ENCODE measurements at regions not wholly inside any gene's neighbourhood (a gene's known extent, or its start where the extent isn't known, plus 50 kb on each side); places are given as distances from the start of the nearest gene placed in this dataset.

DNA sequence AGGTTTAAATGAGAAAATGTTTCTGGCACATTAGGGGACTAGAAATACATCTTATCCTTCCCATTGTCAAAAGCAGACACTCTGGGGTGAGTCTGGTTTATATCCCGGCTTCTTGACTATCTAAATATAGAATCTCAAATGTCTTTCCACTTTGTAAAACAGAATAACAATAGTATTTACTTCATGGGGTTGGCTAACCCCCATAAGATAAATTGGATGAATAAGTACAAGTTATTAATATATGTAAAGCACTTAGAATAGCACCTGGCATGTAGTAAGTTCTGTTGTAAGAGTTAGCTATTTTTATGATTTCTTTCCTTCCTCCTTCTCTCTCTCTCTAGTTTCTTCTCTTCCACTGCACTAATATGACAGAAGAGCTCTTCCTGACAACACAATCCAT, 499.1 kb downstream of the INSC start:
- no peak overlapping the region for H3K4me3 ChIP-seq (ENCODE audit: low read length)
- TF ChIP-seq, protein P1, sequence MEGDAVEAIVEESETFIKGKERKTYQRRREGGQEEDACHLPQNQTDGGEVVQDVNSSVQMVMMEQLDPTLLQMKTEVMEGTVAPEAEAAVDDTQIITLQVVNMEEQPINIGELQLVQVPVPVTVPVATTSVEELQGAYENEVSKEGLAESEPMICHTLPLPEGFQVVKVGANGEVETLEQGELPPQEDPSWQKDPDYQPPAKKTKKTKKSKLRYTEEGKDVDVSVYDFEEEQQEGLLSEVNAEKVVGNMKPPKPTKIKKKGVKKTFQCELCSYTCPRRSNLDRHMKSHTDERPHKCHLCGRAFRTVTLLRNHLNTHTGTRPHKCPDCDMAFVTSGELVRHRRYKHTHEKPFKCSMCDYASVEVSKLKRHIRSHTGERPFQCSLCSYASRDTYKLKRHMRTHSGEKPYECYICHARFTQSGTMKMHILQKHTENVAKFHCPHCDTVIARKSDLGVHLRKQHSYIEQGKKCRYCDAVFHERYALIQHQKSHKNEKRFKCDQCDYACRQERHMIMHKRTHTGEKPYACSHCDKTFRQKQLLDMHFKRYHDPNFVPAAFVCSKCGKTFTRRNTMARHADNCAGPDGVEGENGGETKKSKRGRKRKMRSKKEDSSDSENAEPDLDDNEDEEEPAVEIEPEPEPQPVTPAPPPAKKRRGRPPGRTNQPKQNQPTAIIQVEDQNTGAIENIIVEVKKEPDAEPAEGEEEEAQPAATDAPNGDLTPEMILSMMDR (IDR thresholded peaks at IDR 0.05), result no peak
- ATAC-seq (no peak), DNase-seq (no peak)
- Mint-ChIP-seq H3K27me3 (ENCODE audit: low read depth in 2 of 2) (no peaks in the 10 kb centered on the region), H3K9me3 (peaks cover 0 to 2% of the 10 kb centered on the region in 2 donors), H3K36me3 (no peaks in the 10 kb centered on the region), H3K4me3 (no peak overlapping the region), H3K4me1 (no peaks in the 10 kb centered on the region), H3K27ac (no peak overlapping the region)
- H3K36me3 ChIP-seq (ENCODE audit: control insufficient read depth, insufficient read depth, low read length), result no peaks in the 10 kb centered on the region
- intact Hi-C loops (cut with micrococcal nuclease), result no loop called here
- no peaks in the 10 kb centered on the region for H3K4me1 ChIP-seq (ENCODE audit: control insufficient read depth, insufficient read depth, low read length)
- no peak overlapping the region for H3K27ac ChIP-seq (ENCODE audit: low read length)
- H3K9me3 ChIP-seq (ENCODE audit: control insufficient read depth, insufficient read depth, low read length), result no peaks in the 10 kb centered on the region
- H3K27me3 ChIP-seq (ENCODE audit: control insufficient read depth, insufficient read depth, low read length), result no peaks in the 10 kb centered on the region
- no CpG with 5 or more reads among the region's 1 CpG for WGBS (ENCODE audit: insufficient coverage)

GRCh38 chr11:15615398-15616096, 500.8 kb downstream of the INSC start:
- H3K27me3 Mint-ChIP-seq (ENCODE audit: low read depth in 2 of 2), result no peaks in the 10 kb centered on the region
- H3K4me1 ChIP-seq (ENCODE audit: control insufficient read depth, insufficient read depth, low read length), result no peaks in the 10 kb centered on the region
- WGBS (ENCODE audit: insufficient coverage), result 71% methylated on average over 2 of the region's 2 CpGs
- ATAC-seq (no peak), DNase-seq (no peak)
- H3K27ac ChIP-seq (ENCODE audit: low read length), result no peak overlapping the region
- H3K4me1 Mint-ChIP-seq, result no peaks in the 10 kb centered on the region
- intact Hi-C loops (cut with micrococcal nuclease), result no loop called here
- H3K27ac Mint-ChIP-seq, result no peak overlapping the region
- TF ChIP-seq, protein P1 (IDR thresholded peaks at IDR 0.05), result no peak
- H3K4me3 Mint-ChIP-seq, result no peak overlapping the region
- H3K36me3 ChIP-seq (ENCODE audit: control insufficient read depth, insufficient read depth, low read length), result no peaks in the 10 kb centered on the region
- no peaks in the 10 kb centered on the region for H3K36me3 Mint-ChIP-seq
- H3K27me3 ChIP-seq (ENCODE audit: control insufficient read depth, insufficient read depth, low read length), result no peaks in the 10 kb centered on the region
- H3K9me3 ChIP-seq (ENCODE audit: control insufficient read depth, insufficient read depth, low read length), result no peaks in the 10 kb centered on the region
- H3K4me3 ChIP-seq (ENCODE audit: low read length), result no peak overlapping the region
- peaks cover 0 to 2% of the 10 kb centered on the region in 2 donors for H3K9me3 Mint-ChIP-seq

DNA sequence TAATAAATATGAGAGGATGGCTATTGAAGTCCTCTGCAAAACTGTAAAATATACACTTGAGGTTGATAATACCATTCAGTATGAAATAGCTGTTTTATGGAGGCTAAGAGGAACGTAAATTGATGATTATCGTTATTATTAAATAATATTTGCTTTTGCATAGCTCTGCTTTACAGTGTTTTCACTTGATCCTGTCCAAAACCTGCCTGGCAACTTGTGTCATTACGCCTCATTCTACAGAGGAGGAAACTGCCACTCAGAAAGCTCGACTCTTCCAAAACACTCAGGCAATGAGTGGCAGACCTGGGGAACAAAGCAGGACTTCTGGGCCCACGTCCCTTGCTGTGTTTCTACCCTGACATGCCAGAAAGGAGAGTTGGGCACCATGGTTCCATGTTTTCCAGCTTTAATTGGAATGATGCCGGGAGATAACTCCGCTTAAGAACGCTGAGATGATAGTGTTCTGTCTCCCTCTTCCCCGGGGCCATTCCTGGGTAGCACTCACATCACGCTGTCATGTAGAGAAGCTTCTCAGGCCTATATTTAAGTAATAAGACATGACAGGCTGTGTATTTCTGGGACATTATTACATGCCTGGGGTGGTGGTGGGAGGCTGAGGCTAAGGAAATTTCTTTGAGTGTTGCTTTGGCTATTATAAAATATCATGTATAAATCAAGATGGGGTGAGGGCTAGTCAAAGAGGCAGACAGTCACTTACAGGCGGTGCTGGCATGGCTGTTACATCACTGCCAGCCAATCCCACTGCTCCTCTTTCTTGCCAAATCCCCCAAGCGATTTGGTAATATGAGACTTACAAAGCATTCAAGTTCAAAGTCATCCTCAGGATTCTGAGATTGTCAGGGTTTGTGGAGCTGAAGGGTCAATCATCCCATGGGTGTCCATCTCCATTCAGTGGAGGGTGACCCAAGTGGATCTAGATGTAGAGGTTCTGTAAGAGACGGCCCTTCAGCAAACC, 501.7 kb downstream of the INSC start:
- ATAC-seq (no peak), DNase-seq (no peak)
- Histone ChIP-seq H3K27me3 (ENCODE audit: control insufficient read depth, insufficient read depth, low read length) (no peaks in the 10 kb centered on the region), H3K27ac (ENCODE audit: low read length) (no peak overlapping the region), H3K4me1 (ENCODE audit: control insufficient read depth, insufficient read depth, low read length) (no peaks in the 10 kb centered on the region), H3K9me3 (ENCODE audit: control insufficient read depth, insufficient read depth, low read length) (no peaks in the 10 kb centered on the region), H3K36me3 (ENCODE audit: control insufficient read depth, insufficient read depth, low read length) (no peaks in the 10 kb centered on the region), H3K4me3 (ENCODE audit: low read length) (no peak overlapping the region)
- 90% methylated on average over 13 of the region's 13 CpGs for WGBS (ENCODE audit: insufficient coverage)
- TF ChIP-seq, protein P1 (IDR thresholded peaks at IDR 0.05), result no peak
- no peaks in the 10 kb centered on the region for H3K27me3 Mint-ChIP-seq (ENCODE audit: low read depth in 2 of 2)
- no peaks in the 10 kb centered on the region for H3K36me3 Mint-ChIP-seq
- H3K4me3 Mint-ChIP-seq, result no peak overlapping the region
- intact Hi-C loops (cut with micrococcal nuclease), result no loop called here
- peaks cover 0 to 2% of the 10 kb centered on the region in 2 donors for H3K9me3 Mint-ChIP-seq
- no peaks in the 10 kb centered on the region for H3K4me1 Mint-ChIP-seq
- no peak overlapping the region for H3K27ac Mint-ChIP-seq

All from natural killer cell (primary cell).